ENCODE measurements at regions not wholly inside any gene's neighbourhood (a gene's known extent, or its start where the extent isn't known, plus 50 kb on each side); places are given as distances from the start of the nearest gene placed in this dataset.

GRCh38 chr4:114527170-114527569 is 71.4 kb upstream of the UGT8 start:
- no peak for DNase-seq (ENCODE audit: low spot score)

- no peak for DNase-seq (ENCODE audit: low spot score)
These were observed 71.0 kb upstream of the UGT8 start for GRCh38 chr4:114527637-114528036.

- no peak for DNase-seq (ENCODE audit: low spot score)
These were observed 62.9 kb upstream of the UGT8 start for GRCh38 chr4:114535725-114536124.

GRCh38 chr4:114537352-114537751 is 61.3 kb upstream of the UGT8 start:
- DNase-seq (ENCODE audit: low spot score): no peak

- DNase-seq (ENCODE audit: low spot score): no peak
These were observed 60.5 kb upstream of the UGT8 start for GRCh38 chr4:114538012-114538617.

GRCh38 chr4:114539985-114540384 is 58.6 kb upstream of the UGT8 start:
- DNase-seq (ENCODE audit: low spot score): no peak

- DNase-seq (ENCODE audit: low spot score): no peak
These were observed 51.1 kb upstream of the UGT8 start for GRCh38 chr4:114547340-114548134.
